ENCODE measurements at regions not wholly inside any gene's neighbourhood (a gene's known extent, or its start where the extent isn't known, plus 50 kb on each side); places are given as distances from the start of the nearest gene placed in this dataset.
A peak's percentile ranks its signal among the peaks of the same experiment; 100 is the strongest.

DNA sequence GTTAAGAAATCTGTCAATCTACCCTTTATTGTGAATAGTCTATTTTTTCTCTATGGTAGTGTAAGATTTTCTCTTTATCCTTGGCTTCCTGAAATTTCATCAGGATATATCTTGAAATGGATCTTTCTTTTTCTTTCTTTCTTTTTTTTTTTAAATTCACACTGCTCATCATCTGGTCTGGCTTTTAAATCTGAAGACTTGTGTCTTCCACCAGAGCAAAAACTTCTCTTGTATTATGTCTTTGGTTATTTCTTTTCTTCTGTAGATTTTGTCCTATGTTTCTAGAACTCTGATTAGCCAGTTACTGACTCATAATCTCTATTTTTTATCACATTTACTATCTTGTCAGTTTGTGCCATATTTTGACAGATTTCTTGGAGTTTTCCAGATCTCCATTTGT is 133.8 kb upstream of the LMO4 start:
- DNase-seq, result no peak

DNA sequence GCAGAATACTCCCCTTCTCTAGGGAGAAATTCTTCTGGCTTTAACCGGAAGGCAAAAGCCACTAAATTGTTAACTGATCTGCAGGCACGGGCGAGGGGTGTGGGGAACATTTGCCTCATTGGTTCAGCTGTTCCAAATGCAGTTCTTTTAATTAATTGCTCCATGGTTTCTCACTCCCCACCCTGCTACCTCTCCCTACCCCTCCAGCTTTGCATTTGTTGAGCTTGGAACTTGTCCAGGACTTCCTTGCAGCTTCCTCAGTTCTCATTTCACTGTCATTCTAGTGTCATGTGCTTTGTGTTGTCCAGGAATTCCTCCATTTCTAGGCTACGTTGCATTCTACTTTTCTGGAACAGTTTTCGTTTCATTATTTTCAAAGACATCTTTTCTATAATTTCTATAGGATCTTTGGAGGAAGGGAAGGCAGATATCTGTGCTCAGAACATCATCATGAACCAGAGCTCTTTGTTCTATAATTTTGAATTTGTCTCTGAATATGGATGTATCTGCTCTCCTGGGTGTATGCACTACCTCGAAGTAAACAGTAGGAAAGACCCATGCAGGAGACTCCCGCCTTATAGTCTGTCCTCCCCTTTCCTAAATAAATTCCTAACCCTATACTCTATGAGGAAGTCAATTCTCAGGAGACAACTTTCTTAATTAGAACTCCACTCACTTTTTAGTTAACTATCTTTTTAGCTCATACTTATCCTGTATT is 132.4 kb upstream of the LMO4 start:
- DNase-seq, result peak; percentile 22

DNA sequence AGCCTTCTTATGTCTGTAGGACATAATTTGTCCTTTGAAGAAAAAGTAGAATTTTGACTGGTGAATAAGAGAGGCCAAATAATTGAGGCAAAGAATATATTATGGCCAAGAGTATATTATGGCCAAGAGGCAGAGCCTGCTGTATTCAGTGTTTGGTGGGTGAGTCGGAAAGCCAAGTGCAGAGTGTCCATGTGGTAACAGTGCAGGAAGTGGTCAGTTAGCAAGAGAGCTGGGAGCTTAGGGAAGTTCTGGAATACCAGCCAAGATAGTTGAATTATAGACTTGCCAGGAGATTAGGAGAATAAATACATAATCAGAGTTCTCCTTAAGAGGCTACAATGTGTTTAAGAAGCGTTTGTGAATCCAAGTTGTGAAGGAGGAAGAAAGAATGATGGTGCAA is 131.5 kb upstream of the LMO4 start:
- no peak for DNase-seq

- DNase-seq, result no peak
These were observed 131.0 kb upstream of the LMO4 start for GRCh38 chr1:87197641-87198040.

- DNase-seq, result no peak
These were observed 127.6 kb upstream of the LMO4 start for GRCh38 chr1:87200875-87201638.

DNA sequence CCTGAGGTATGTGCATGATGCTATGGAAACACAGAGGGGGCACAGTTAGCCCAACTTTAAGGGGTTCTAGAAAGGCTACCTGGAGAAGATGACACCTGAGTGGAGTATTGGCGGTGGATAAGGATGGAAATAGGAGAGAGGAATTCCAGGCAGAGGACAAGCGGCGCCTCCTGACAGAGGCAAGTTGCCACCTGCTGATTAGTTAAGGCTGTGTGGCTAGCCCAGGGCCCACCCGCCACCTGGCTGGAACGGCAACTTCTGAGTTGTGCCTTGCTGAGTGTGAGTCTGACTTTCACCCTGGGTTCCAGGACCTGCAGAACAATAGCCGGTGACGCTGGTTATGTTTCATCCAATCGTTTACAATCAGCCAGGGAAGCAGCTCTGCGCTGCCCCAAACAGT is 126.9 kb upstream of the LMO4 start:
- no peak for DNase-seq

DNA sequence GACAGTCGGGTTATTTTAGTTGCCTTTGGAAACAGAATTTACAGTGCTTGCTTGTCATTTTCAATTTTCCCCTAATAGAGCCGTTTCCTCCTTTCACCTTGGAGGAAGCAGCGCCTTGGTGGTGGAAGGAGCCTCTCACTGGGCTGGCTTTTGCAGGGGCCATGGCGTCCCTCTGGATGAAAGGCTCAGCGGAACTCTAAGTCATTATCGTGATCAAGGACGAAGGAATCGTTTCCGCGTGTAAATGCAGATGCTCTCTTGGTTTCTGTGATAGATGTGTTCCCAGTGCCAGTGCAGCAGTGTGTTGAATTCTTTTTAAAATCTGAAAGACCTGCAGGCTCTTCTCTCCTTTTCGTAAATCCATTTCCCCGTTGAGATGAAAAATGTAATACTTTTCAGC is 126.2 kb upstream of the LMO4 start:
- no peak for DNase-seq

- no peak for DNase-seq
These were observed 125.6 kb upstream of the LMO4 start for GRCh38 chr1:87202922-87203655.

DNA sequence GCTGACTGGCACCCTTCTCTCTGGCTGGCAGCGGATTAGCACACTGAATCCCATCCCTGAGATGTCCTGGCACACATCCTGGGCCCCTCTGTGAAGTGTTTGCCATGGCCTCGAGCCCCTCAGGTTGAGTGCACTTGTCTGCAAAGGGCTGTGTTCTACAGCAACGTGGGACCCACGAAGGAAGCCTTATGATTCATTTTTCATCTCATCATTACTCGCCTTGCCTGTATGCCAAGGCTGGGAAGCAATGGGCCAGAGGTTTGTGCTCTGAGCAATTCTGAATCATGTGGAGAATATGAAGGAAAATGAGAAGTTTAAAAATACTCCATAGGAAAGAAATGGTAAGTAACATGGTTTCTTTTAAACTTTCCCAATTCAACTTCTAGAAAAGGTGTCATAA is 124.8 kb upstream of the LMO4 start:
- DNase-seq, result no peak

DNA sequence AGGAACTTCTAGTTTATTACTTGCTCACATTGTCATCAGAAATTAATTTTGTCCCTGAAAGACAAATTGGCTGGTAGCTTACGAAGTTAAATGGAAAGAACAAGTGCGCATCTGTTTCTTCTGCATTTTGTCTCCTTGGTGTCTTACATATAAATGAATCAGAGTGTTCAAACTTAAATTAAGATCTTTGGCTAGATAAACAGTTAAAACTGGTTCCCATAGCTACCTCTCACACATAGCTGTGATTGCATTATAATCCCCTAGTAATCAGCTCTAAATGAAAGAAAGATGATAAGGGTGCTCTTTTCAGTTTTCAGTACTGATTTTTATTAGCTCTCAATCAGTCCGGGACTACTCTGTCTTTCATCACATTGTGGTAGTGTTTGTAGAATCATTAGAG is 124.2 kb upstream of the LMO4 start:
- no peak for DNase-seq

DNA sequence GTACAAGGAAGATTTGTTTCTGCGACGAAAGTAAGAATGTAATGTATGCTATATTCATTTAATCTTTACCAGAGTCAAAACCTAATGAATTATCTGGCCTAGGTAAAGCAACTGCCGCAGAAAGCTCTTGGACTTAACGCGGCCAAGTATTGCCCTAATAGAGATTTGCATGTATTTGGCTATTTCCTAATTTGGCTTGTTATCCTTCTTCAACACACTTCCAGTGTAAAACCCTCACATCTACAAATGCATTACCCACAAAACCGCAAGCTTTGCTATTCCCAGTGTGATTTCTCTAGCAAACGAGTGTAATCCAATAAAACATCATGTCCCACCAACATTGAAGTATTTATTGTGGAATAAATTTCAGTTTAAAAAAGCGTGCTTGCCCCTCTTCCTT is 123.8 kb upstream of the LMO4 start:
- DNase-seq, result no peak

GRCh38 chr1:87206044-87206831 is 122.4 kb upstream of the LMO4 start:
- no peak for DNase-seq

- DNase-seq, result no peak
These were observed 120.6 kb upstream of the LMO4 start for GRCh38 chr1:87208080-87208479.

GRCh38 chr1:87208931-87209330 is 119.7 kb upstream of the LMO4 start:
- DNase-seq, result no peak

GRCh38 chr1:87210151-87210550 is 118.5 kb upstream of the LMO4 start:
- DNase-seq, result no peak

GRCh38 chr1:87212431-87213134 is 116.1 kb upstream of the LMO4 start:
- DNase-seq, result no peak

DNA sequence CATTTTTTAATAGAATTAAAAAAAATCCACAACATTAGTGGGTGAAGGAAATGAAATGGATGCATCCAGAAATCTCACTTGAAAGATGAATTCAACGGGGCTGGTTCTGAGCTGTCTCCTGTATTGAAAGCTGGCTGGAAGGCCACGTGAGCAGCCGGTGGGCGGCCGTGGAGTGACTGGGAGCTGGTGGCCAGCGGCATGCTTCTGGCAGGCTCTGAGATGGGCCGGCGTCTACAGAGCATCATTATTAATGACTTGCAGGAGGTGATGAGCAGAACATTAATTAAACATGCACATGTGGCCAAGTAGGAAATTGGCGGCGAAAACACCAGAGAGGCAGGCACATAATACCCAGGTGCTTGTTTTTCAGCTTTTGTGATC is 115.6 kb upstream of the LMO4 start:
- DNase-seq, result no peak

- no peak for DNase-seq
These were observed 113.1 kb upstream of the LMO4 start for GRCh38 chr1:87215592-87215991.

- DNase-seq, result no peak
These were observed 110.1 kb upstream of the LMO4 start for GRCh38 chr1:87218618-87219017.

DNA sequence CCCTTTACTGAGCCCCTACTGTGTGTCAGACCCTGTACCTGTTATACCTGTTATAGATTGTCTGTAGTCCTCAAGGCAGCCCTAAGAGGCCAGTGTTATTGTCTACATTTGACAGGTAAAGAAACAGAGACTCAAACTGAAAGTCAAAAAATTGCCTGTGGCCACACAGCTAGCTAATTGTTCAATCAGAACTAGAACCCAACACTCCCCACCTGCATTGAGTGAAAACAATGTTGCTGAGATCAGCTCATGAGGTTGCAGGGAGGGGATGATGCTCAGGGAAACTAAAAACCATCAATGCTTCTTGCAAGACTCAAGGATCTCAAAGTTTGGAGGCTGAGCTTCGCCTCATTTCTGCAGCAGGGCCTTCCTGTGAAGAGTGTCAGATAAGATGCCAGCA is 109.5 kb upstream of the LMO4 start:
- DNase-seq, result no peak

GRCh38 chr1:87219626-87220025 is 109.1 kb upstream of the LMO4 start:
- no peak for DNase-seq

- DNase-seq, result no peak
These were observed 107.7 kb upstream of the LMO4 start for GRCh38 chr1:87220993-87221392.

Data from renal pelvis (tissue), 1 donor.